ENCODE measurements at regions not wholly inside any gene's neighbourhood (a gene's known extent, or its start where the extent isn't known, plus 50 kb on each side); places are given as distances from the start of the nearest gene placed in this dataset.

GRCh38 chr16:76784530-76784929 is 406.5 kb upstream of the MON1B start:
- no peak for DNase-seq
- in situ Hi-C loops (cut with HindIII; ENCODE audit: low pct_ligation_motif_present, low pct_unique_long_range_greater_than_20kb, low sequenced_read_pairs) = no loop called here

GRCh38 chr16:76787394-76787793 is 403.6 kb upstream of the MON1B start:
- DNase-seq = no peak
- in situ Hi-C loops (cut with HindIII; ENCODE audit: low pct_ligation_motif_present, low pct_unique_long_range_greater_than_20kb, low sequenced_read_pairs) = no loop called here

- no peak for DNase-seq
- in situ Hi-C loops (cut with HindIII; ENCODE audit: low pct_ligation_motif_present, low pct_unique_long_range_greater_than_20kb, low sequenced_read_pairs) = no loop called here
Measured at GRCh38 chr16:76791151-76791550, 399.8 kb upstream of the MON1B start.

GRCh38 chr16:76796416-76796815 is 394.6 kb upstream of the MON1B start:
- in situ Hi-C loops (cut with HindIII; ENCODE audit: low pct_ligation_motif_present, low pct_unique_long_range_greater_than_20kb, low sequenced_read_pairs) = no loop called here

GRCh38 chr16:76796978-76797377 is 394.0 kb upstream of the MON1B start:
- no peak for DNase-seq
- in situ Hi-C loops (cut with HindIII; ENCODE audit: low pct_ligation_motif_present, low pct_unique_long_range_greater_than_20kb, low sequenced_read_pairs) = no loop called here

More at GRCh38 chr16:76796416-76796815, 394.6 kb upstream of the MON1B start:
- no peak for DNase-seq

- no peak for DNase-seq
- in situ Hi-C loops (cut with HindIII; ENCODE audit: low pct_ligation_motif_present, low pct_unique_long_range_greater_than_20kb, low sequenced_read_pairs) = no loop called here
Measured at GRCh38 chr16:76797457-76797856, 393.5 kb upstream of the MON1B start.

GRCh38 chr16:76800196-76800595 is 390.8 kb upstream of the MON1B start:
- in situ Hi-C loops (cut with HindIII; ENCODE audit: low pct_ligation_motif_present, low pct_unique_long_range_greater_than_20kb, low sequenced_read_pairs) = no loop called here
- no peak for DNase-seq

- DNase-seq = no peak
- in situ Hi-C loops (cut with HindIII; ENCODE audit: low pct_ligation_motif_present, low pct_unique_long_range_greater_than_20kb, low sequenced_read_pairs) = no loop called here
Measured at GRCh38 chr16:76801357-76801756, 389.6 kb upstream of the MON1B start.

- DNase-seq = no peak
- in situ Hi-C loops (cut with HindIII; ENCODE audit: low pct_ligation_motif_present, low pct_unique_long_range_greater_than_20kb, low sequenced_read_pairs) = no loop called here
Measured at GRCh38 chr16:76816475-76816874, 374.5 kb upstream of the MON1B start.

- in situ Hi-C loops (cut with HindIII; ENCODE audit: low pct_ligation_motif_present, low pct_unique_long_range_greater_than_20kb, low sequenced_read_pairs) = no loop called here
- no peak for DNase-seq
Measured at GRCh38 chr16:76818606-76819181, 372.3 kb upstream of the MON1B start.

- DNase-seq = no peak
- in situ Hi-C loops (cut with HindIII; ENCODE audit: low pct_ligation_motif_present, low pct_unique_long_range_greater_than_20kb, low sequenced_read_pairs) = no loop called here
Measured at GRCh38 chr16:76819226-76819916, 371.6 kb upstream of the MON1B start.

- in situ Hi-C loops (cut with HindIII; ENCODE audit: low pct_ligation_motif_present, low pct_unique_long_range_greater_than_20kb, low sequenced_read_pairs) = no loop called here
- no peak for DNase-seq
Measured at GRCh38 chr16:76824221-76824620, 366.8 kb upstream of the MON1B start.

GRCh38 chr16:76824791-76825190 is 366.2 kb upstream of the MON1B start:
- in situ Hi-C loops (cut with HindIII; ENCODE audit: low pct_ligation_motif_present, low pct_unique_long_range_greater_than_20kb, low sequenced_read_pairs) = no loop called here
- no peak for DNase-seq

- DNase-seq = no peak
- in situ Hi-C loops (cut with HindIII; ENCODE audit: low pct_ligation_motif_present, low pct_unique_long_range_greater_than_20kb, low sequenced_read_pairs) = no loop called here
Measured at GRCh38 chr16:76835339-76835738, 355.7 kb upstream of the MON1B start.

- in situ Hi-C loops (cut with HindIII; ENCODE audit: low pct_ligation_motif_present, low pct_unique_long_range_greater_than_20kb, low sequenced_read_pairs) = no loop called here
- DNase-seq = no peak
Measured at GRCh38 chr16:76835779-76836300, 355.1 kb upstream of the MON1B start.

- in situ Hi-C loops (cut with HindIII; ENCODE audit: low pct_ligation_motif_present, low pct_unique_long_range_greater_than_20kb, low sequenced_read_pairs) = no loop called here
- no peak for DNase-seq
Measured at GRCh38 chr16:76837872-76838271, 353.1 kb upstream of the MON1B start.

GRCh38 chr16:76854234-76854633 is 336.8 kb upstream of the MON1B start:
- DNase-seq = peak; percentile 62
- in situ Hi-C loops (cut with HindIII; ENCODE audit: low pct_ligation_motif_present, low pct_unique_long_range_greater_than_20kb, low sequenced_read_pairs) = no loop called here

- in situ Hi-C loops (cut with HindIII; ENCODE audit: low pct_ligation_motif_present, low pct_unique_long_range_greater_than_20kb, low sequenced_read_pairs) = no loop called here
- no peak for DNase-seq
Measured at GRCh38 chr16:76856112-76856511, 334.9 kb upstream of the MON1B start.

- DNase-seq = no peak
- in situ Hi-C loops (cut with HindIII; ENCODE audit: low pct_ligation_motif_present, low pct_unique_long_range_greater_than_20kb, low sequenced_read_pairs) = no loop called here
Measured at GRCh38 chr16:76857402-76857801, 333.6 kb upstream of the MON1B start.

GRCh38 chr16:76862901-76863300 is 328.1 kb upstream of the MON1B start:
- in situ Hi-C loops (cut with HindIII; ENCODE audit: low pct_ligation_motif_present, low pct_unique_long_range_greater_than_20kb, low sequenced_read_pairs) = no loop called here
- DNase-seq = no peak

All from ACHN (cell line).